H9 (cell line): ENCODE measurements at regions not wholly inside any gene's neighbourhood (a gene's known extent, or its start where the extent isn't known, plus 50 kb on each side); places are given as distances from the start of the nearest gene placed in this dataset.

ENCODE experiments used
- DNase-seq: peaks from one replicate; pipeline ENCODE4 v3.0.0-alpha.2; 2017
- H2AFZ ChIP-seq: one replicate; pipeline ENCODE4 v1.6.1; 2013; ENCODE audit warnings: mild to moderate bottlenecking, low read length, control low read depth, moderate library complexity
- H2AK5ac ChIP-seq: 2 replicates; pipeline ENCODE4 v1.6.1; 2013; ENCODE audit warnings: low read length, control low read depth, mixed read lengths; ENCODE audit not compliant: insufficient read length
- H2BK120ac ChIP-seq: one replicate; pipeline ENCODE4 v1.6.1; 2013; ENCODE audit warnings: low read depth, mild to moderate bottlenecking, low read length, control low read depth, inconsistent platforms; ENCODE audit not compliant: poor library complexity, severe bottlenecking
- H2BK12ac ChIP-seq: 2 replicates; pipeline ENCODE4 v1.6.1; 2013; ENCODE audit warnings: low read length, control low read depth, mixed read lengths, low read depth; ENCODE audit not compliant: insufficient read length
- H2BK15ac ChIP-seq: 2 replicates; pipeline ENCODE4 v1.6.1; 2013; ENCODE audit warnings: low read depth, low read length, control low read depth
- H2BK20ac ChIP-seq: one replicate; pipeline ENCODE4 v1.6.1; 2013; ENCODE audit warnings: low read depth, mild to moderate bottlenecking, low read length, control low read depth, inconsistent platforms; ENCODE audit not compliant: poor library complexity, severe bottlenecking
- H2BK5ac ChIP-seq: 2 replicates; pipeline ENCODE4 v1.6.1; 2013; ENCODE audit warnings: low read length, control low read depth, mixed read lengths; ENCODE audit not compliant: insufficient read length
- H3K14ac ChIP-seq: 2 replicates; pipeline ENCODE4 v1.6.1; 2013; ENCODE audit warnings: low read length, control low read depth; ENCODE audit not compliant: insufficient read depth
- H3K18ac ChIP-seq: 2 replicates; pipeline ENCODE4 v1.6.1; 2013; ENCODE audit warnings: low read depth, mild to moderate bottlenecking, mixed read lengths, low read length, control low read depth; ENCODE audit not compliant: insufficient read length
- H3K23ac ChIP-seq: 2 replicates; pipeline ENCODE4 v1.6.1; 2013; ENCODE audit warnings: low read length, control low read depth, mixed read lengths, low read depth; ENCODE audit not compliant: insufficient read length
- H3K23me2 ChIP-seq: 2 replicates; pipeline ENCODE4 v1.6.1; 2013; ENCODE audit warnings: low read depth, mild to moderate bottlenecking, mixed read lengths, low read length, control low read depth; ENCODE audit not compliant: insufficient read length, poor library complexity, severe bottlenecking
- H3K27ac ChIP-seq: 2 replicates; pipeline ENCODE4 v1.5.1; 2013; ENCODE audit warnings: low read length, control low read depth, mixed read lengths, low read depth; ENCODE audit not compliant: insufficient read length
- H3K27me3 ChIP-seq: 2 replicates; pipeline ENCODE4 v1.6.1; 2013; ENCODE audit warnings: low read length, control low read depth, inconsistent platforms; ENCODE audit not compliant: insufficient read depth
- H3K4ac ChIP-seq: 2 replicates; pipeline ENCODE4 v1.6.1; 2013; ENCODE audit warnings: low read depth, mild to moderate bottlenecking, control low read depth, inconsistent platforms, low read length, moderate library complexity
- H3K4me1 ChIP-seq: 2 replicates; pipeline ENCODE4 v1.6.1; 2013; ENCODE audit warnings: low read length, control low read depth, inconsistent platforms; ENCODE audit not compliant: insufficient read depth
- H3K4me2 ChIP-seq: 2 replicates; pipeline ENCODE4 v1.6.1; 2013; ENCODE audit warnings: low read length, control low read depth, mixed read lengths; ENCODE audit not compliant: insufficient read length, insufficient read depth
- H3K56ac ChIP-seq: 2 replicates; pipeline ENCODE4 v1.6.1; 2013; ENCODE audit warnings: low read depth, mild to moderate bottlenecking, mixed read lengths, low read length, control low read depth; ENCODE audit not compliant: insufficient read length
- H3K79me1 ChIP-seq: 2 replicates; pipeline ENCODE4 v1.6.1; 2013; ENCODE audit warnings: low read depth, mild to moderate bottlenecking, moderate library complexity, low read length, control low read depth, inconsistent platforms; ENCODE audit not compliant: insufficient read depth, poor library complexity, severe bottlenecking
- H3K79me2 ChIP-seq: 2 replicates; pipeline ENCODE4 v1.6.1; 2013; ENCODE audit warnings: low read length, control low read depth, inconsistent platforms; ENCODE audit not compliant: insufficient read depth
- H3K9ac ChIP-seq: 2 replicates; pipeline ENCODE4 v1.6.1; 2013; ENCODE audit warnings: low read length, control low read depth, mixed read lengths; ENCODE audit not compliant: insufficient read length; ENCODE audit errors: extremely low read depth
- H3K9me3 ChIP-seq: one replicate; pipeline ENCODE4 v1.6.1; 2013; ENCODE audit warnings: low read depth, low read length, inconsistent platforms; ENCODE audit not compliant: control insufficient read depth
- H3T11ph ChIP-seq: one replicate; pipeline ENCODE4 v1.6.1; 2013; ENCODE audit warnings: mild to moderate bottlenecking, low read length, control low read depth, inconsistent platforms
- H4K20me1 ChIP-seq: one replicate; pipeline ENCODE4 v1.6.1; 2013; ENCODE audit not compliant: control insufficient read depth, insufficient read length, insufficient read depth
- H4K5ac ChIP-seq: 2 replicates; pipeline ENCODE4 v1.6.1; 2013; ENCODE audit warnings: low read depth, mild to moderate bottlenecking, mixed read lengths, low read length, control low read depth; ENCODE audit not compliant: insufficient read length
- H4K8ac ChIP-seq: replicated peaks from 2 replicates; pipeline ENCODE4 v1.6.1; 2013; ENCODE audit warnings: low read length, control low read depth, mixed read lengths, low read depth; ENCODE audit not compliant: insufficient read length
- H4K91ac ChIP-seq: 2 replicates; pipeline ENCODE4 v1.6.1; 2013; ENCODE audit warnings: low read depth, mild to moderate bottlenecking, moderate library complexity, mixed read lengths, low read length, control low read depth; ENCODE audit not compliant: insufficient read length
- H3K27ac Mint-ChIP-seq, 3 experiments: 2 replicates in 2 of 3; 3 replicates in 1 of 3; pipeline ENCODE4 v1.8.0; 2020 to 2021; ENCODE audit warnings: mixed read lengths in 3 of 3, mild to moderate bottlenecking in 1 of 3, moderate library complexity in 1 of 3
- H3K27me3 Mint-ChIP-seq: 2 replicates; pipeline ENCODE4 v1.8.0; 2021; ENCODE audit warnings: low read depth, mild to moderate bottlenecking, moderate library complexity, mixed read lengths
- H3K36me3 Mint-ChIP-seq, 3 experiments: 2 replicates in 2 of 3; 3 replicates in 1 of 3; pipeline ENCODE4 v1.8.0; 2020 to 2021; ENCODE audit warnings: low read depth in 3 of 3, mixed read lengths in 3 of 3; ENCODE audit not compliant: insufficient read depth in 1 of 3
- H3K4me1 Mint-ChIP-seq, 2 experiments: 2 replicates each; pipeline ENCODE4 v1.8.0; 2020; ENCODE audit warnings: mixed read lengths in 2 of 2
- H3K4me3 Mint-ChIP-seq, 2 experiments: 2 replicates in 1 of 2; 3 replicates in 1 of 2; pipeline ENCODE4 v1.8.0; 2020 to 2021; ENCODE audit warnings: mild to moderate bottlenecking in 2 of 2, mixed read lengths in 2 of 2, moderate library complexity in 1 of 2
- H3K9me3 Mint-ChIP-seq, 2 experiments: 2 replicates in 1 of 2; 3 replicates in 1 of 2; pipeline ENCODE4 v1.8.0; 2020; ENCODE audit warnings: mild to moderate bottlenecking in 2 of 2, mixed read lengths in 2 of 2, moderate library complexity in 1 of 2
- WGBS: extraction: QIAGEN DNeasy Blood & Tissue Kit; methylation state at CpG from one replicate; pipeline ENCODE4 v1.1.7; 2013; ENCODE audit warnings: missing lambda C conversion rate, low lambda C conversion rate, mixed read lengths; ENCODE audit not compliant: insufficient read length; ENCODE audit errors: extremely low coverage; 5-methylcytosine and 5-hydroxymethylcytosine counted together
- TF ChIP-seq, protein P1 (sequence below): fragments of 200-600 bp; sonication (generic); conservative IDR thresholded peaks from 3 replicates; pipeline ENCODE4 v1.8.0; 2021; ENCODE audit warnings: antibody characterized with exemption, mild to moderate bottlenecking

DNA sequence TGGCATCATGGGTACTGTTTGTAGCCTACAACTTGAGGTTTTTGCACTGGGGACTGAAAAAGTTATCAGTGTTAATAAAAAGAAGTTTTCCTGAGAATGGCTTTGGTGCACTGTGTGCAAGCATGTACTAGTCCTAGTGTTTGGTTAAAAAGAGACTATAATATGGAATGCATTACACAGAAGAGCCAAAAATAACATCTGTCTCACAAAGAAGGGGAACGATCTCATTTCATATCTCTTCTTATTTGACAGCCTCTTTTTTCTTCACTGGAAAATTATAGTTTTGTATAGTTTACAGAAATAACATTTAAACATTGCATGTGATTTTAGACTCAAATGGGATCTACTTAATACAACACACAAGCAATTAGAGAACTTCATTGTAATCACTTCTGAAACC is 127.0 kb upstream of the GDNF start:
- WGBS: no CpG with 5 or more reads among the region's 1 CpG
- no peaks in the 10 kb centered on the region for H3K9me3 Mint-ChIP-seq

More for the DNA sequence above, 127.0 kb upstream of the GDNF start:
- Histone ChIP-seq H4K91ac (no peak overlapping the region), H3K79me2 (no peaks in the 10 kb centered on the region), H4K5ac (no peak overlapping the region), H2BK5ac (no peak overlapping the region), H4K20me1 (no peaks in the 10 kb centered on the region), H2BK120ac (no peak overlapping the region), H3K9ac (no peak overlapping the region), H3K23ac (no peak overlapping the region), H3K79me1 (no peaks in the 10 kb centered on the region), H2BK20ac (no peak overlapping the region), H2BK15ac (no peak overlapping the region), H3K4ac (no peak overlapping the region), H3K27ac (no peak overlapping the region), H2AFZ (no peak overlapping the region), H3K4me1 (no peaks in the 10 kb centered on the region), H4K8ac (no peak overlapping the region), H3K14ac (no peak overlapping the region), H3T11ph (no peak overlapping the region), H3K27me3 (no peaks in the 10 kb centered on the region), H3K4me2 (no peak overlapping the region), H3K9me3 (no peaks in the 10 kb centered on the region), H2BK12ac (no peak overlapping the region), H3K18ac (no peak overlapping the region), H3K23me2 (no peaks in the 10 kb centered on the region), H2AK5ac (no peak overlapping the region), H3K56ac (no peak overlapping the region)
- Mint-ChIP-seq H3K27ac (no peak overlapping the region), H3K36me3 (no peaks in the 10 kb centered on the region), H3K27me3 (peaks cover 5% of the 10 kb centered on the region; the same call in 1 of the 2 replicates), H3K4me3 (no peak overlapping the region), H3K4me1 (no peaks in the 10 kb centered on the region)
- TF ChIP-seq, protein P1, sequence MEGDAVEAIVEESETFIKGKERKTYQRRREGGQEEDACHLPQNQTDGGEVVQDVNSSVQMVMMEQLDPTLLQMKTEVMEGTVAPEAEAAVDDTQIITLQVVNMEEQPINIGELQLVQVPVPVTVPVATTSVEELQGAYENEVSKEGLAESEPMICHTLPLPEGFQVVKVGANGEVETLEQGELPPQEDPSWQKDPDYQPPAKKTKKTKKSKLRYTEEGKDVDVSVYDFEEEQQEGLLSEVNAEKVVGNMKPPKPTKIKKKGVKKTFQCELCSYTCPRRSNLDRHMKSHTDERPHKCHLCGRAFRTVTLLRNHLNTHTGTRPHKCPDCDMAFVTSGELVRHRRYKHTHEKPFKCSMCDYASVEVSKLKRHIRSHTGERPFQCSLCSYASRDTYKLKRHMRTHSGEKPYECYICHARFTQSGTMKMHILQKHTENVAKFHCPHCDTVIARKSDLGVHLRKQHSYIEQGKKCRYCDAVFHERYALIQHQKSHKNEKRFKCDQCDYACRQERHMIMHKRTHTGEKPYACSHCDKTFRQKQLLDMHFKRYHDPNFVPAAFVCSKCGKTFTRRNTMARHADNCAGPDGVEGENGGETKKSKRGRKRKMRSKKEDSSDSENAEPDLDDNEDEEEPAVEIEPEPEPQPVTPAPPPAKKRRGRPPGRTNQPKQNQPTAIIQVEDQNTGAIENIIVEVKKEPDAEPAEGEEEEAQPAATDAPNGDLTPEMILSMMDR: no peak
- DNase-seq: no peak
